Right lobe of liver (tissue), 4 donors: ENCODE measurements at regions not wholly inside any gene's neighbourhood (a gene's known extent, or its start where the extent isn't known, plus 50 kb on each side); places are given as distances from the start of the nearest gene placed in this dataset.

ENCODE experiments used
- POLR2A ChIP-seq: fragments of 450-650 bp; IDR thresholded peaks from one replicate; pipeline ENCODE4 v1.6.1; 2017; ENCODE audit warnings: antibody characterized with exemption, mild to moderate bottlenecking
- TF ChIP-seq, protein P1 (sequence below), 4 donors: fragments of 200-600 bp in 3 of 4; fragments of 450-650 bp in 1 of 4; IDR thresholded peaks; one replicate each; pipeline versions ENCODE4 v1.5.1 to v1.8.0; 2016 to 2022; ENCODE audit warnings: antibody characterized with exemption in 4 of 4, mild to moderate bottlenecking in 2 of 4
- donor health status: DM: no; HTN: no; CAD: no.
- donor health status: DM: no; HTN: no; CAD: no.
- donor health status: DM: no; HTN: yes; CAD: no.

- TF ChIP-seq POLR2A, result no peak
- TF ChIP-seq, protein P1, sequence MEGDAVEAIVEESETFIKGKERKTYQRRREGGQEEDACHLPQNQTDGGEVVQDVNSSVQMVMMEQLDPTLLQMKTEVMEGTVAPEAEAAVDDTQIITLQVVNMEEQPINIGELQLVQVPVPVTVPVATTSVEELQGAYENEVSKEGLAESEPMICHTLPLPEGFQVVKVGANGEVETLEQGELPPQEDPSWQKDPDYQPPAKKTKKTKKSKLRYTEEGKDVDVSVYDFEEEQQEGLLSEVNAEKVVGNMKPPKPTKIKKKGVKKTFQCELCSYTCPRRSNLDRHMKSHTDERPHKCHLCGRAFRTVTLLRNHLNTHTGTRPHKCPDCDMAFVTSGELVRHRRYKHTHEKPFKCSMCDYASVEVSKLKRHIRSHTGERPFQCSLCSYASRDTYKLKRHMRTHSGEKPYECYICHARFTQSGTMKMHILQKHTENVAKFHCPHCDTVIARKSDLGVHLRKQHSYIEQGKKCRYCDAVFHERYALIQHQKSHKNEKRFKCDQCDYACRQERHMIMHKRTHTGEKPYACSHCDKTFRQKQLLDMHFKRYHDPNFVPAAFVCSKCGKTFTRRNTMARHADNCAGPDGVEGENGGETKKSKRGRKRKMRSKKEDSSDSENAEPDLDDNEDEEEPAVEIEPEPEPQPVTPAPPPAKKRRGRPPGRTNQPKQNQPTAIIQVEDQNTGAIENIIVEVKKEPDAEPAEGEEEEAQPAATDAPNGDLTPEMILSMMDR (IDR thresholded peaks at IDR 0.05), result no peak
Measured at GRCh38 chr2:81068144-81068543, 763.6 kb upstream of the LRRTM1 start.
